ELF-1 (cell line): ENCODE measurements at regions not wholly inside any gene's neighbourhood (a gene's known extent, or its start where the extent isn't known, plus 50 kb on each side); places are given as distances from the start of the nearest gene placed in this dataset.
A peak's percentile ranks its signal among the peaks of the same experiment; 100 is the strongest.
"Not testable (repeated sequence)": the region's sequence is repeated elsewhere in the genome, so short reads cannot be mapped to it uniquely, and the experiment has no call there.

Experiments used
- DNase-seq: peaks from one replicate; pipeline ENCODE4 v3.0.0-alpha.2; 2016; ENCODE audit warnings: low read depth, low spot score

- DNase-seq, result not testable (repeated sequence)
Measured at GRCh38 chr20:25987928-25988560, 291.4 kb upstream of the ZNF337 start.

- peak; percentile 86 for DNase-seq
Measured at GRCh38 chr20:25987073-25987927, 290.6 kb upstream of the ZNF337 start.

GRCh38 chr20:25985597-25985996 lies 288.9 kb upstream of the ZNF337 start:
- DNase-seq, result no peak

- DNase-seq, result peak; percentile 43
Measured at GRCh38 chr20:25984933-25985332, 288.3 kb upstream of the ZNF337 start.

- not testable (repeated sequence) for DNase-seq
Measured at GRCh38 chr20:25982701-25983100, 286.0 kb upstream of the ZNF337 start.

GRCh38 chr20:25978450-25979190 lies 282.0 kb upstream of the ZNF337 start:
- DNase-seq, result not testable (repeated sequence)

GRCh38 chr20:25975816-25976215 lies 279.2 kb upstream of the ZNF337 start:
- DNase-seq, result not testable (repeated sequence)

- not testable (repeated sequence) for DNase-seq
Measured at GRCh38 chr20:25965203-25965602, 268.6 kb upstream of the ZNF337 start.

- peak; percentile 2 for DNase-seq
Measured at GRCh38 chr20:25953876-25954275, 257.2 kb upstream of the ZNF337 start.

GRCh38 chr20:25935230-25935629 lies 238.6 kb upstream of the ZNF337 start:
- not testable (repeated sequence) for DNase-seq

GRCh38 chr20:25932806-25933205 lies 236.2 kb upstream of the ZNF337 start:
- not testable (repeated sequence) for DNase-seq

GRCh38 chr20:25932170-25932569 lies 235.5 kb upstream of the ZNF337 start:
- DNase-seq, result not testable (repeated sequence)

GRCh38 chr20:25902321-25902720 lies 205.7 kb upstream of the ZNF337 start:
- not testable (repeated sequence) for DNase-seq

- DNase-seq, result not testable (repeated sequence)
Measured at GRCh38 chr20:25898663-25899062, 202.0 kb upstream of the ZNF337 start.

GRCh38 chr20:25879096-25879495 lies 182.4 kb upstream of the ZNF337 start:
- not testable (repeated sequence) for DNase-seq

GRCh38 chr20:25868650-25868979 lies 172.0 kb upstream of the ZNF337 start:
- DNase-seq, result not testable (repeated sequence)

GRCh38 chr20:25867776-25868649 lies 171.4 kb upstream of the ZNF337 start:
- peak; percentile 87 for DNase-seq

GRCh38 chr20:25867015-25867775 lies 170.5 kb upstream of the ZNF337 start:
- DNase-seq, result not testable (repeated sequence)

- DNase-seq, result peak; percentile 85
Measured at GRCh38 chr20:25865715-25866656, 169.3 kb upstream of the ZNF337 start.
